AG20443 (cell line): ENCODE measurements at regions not wholly inside any gene's neighbourhood (a gene's known extent, or its start where the extent isn't known, plus 50 kb on each side); places are given as distances from the start of the nearest gene placed in this dataset.
"Not testable (repeated sequence)": the region's sequence is repeated elsewhere in the genome, so short reads cannot be mapped to it uniquely, and the experiment has no call there.

Experiments
- DNase-seq: peaks from one replicate; pipeline ENCODE4 v3.0.0; 2012; ENCODE audit warnings: low spot score, mixed read lengths

GRCh38 chr2:128414946-128415778 lies 96.5 kb upstream of the HS6ST1 start:
- no peak for DNase-seq

GRCh38 chr2:128415779-128416061 lies 97.1 kb upstream of the HS6ST1 start:
- no peak for DNase-seq

GRCh38 chr2:128416109-128416785 lies 97.6 kb upstream of the HS6ST1 start:
- no peak for DNase-seq

- no peak for DNase-seq
These were observed 98.1 kb upstream of the HS6ST1 start for GRCh38 chr2:128416806-128417205.

- DNase-seq = not testable (repeated sequence)
These were observed 98.6 kb upstream of the HS6ST1 start for GRCh38 chr2:128417264-128417663.

- no peak for DNase-seq
These were observed 101.5 kb upstream of the HS6ST1 start for GRCh38 chr2:128420131-128420530.

GRCh38 chr2:128420776-128421175 lies 102.1 kb upstream of the HS6ST1 start:
- no peak for DNase-seq

- DNase-seq = no peak
These were observed 102.6 kb upstream of the HS6ST1 start for GRCh38 chr2:128421286-128421685.

GRCh38 chr2:128421861-128422311 lies 103.2 kb upstream of the HS6ST1 start:
- DNase-seq = no peak

GRCh38 chr2:128422571-128422970 lies 103.9 kb upstream of the HS6ST1 start:
- DNase-seq = peak; percentile 90

GRCh38 chr2:128423788-128424165 lies 105.1 kb upstream of the HS6ST1 start:
- DNase-seq = no peak

GRCh38 chr2:128424406-128425171 lies 105.9 kb upstream of the HS6ST1 start:
- DNase-seq = peak; percentile 52

GRCh38 chr2:128425216-128425615 lies 106.5 kb upstream of the HS6ST1 start:
- DNase-seq = no peak

GRCh38 chr2:128425731-128426620 lies 107.3 kb upstream of the HS6ST1 start:
- no peak for DNase-seq

GRCh38 chr2:128427413-128427755 lies 108.7 kb upstream of the HS6ST1 start:
- DNase-seq = no peak

- no peak for DNase-seq
These were observed 109.7 kb upstream of the HS6ST1 start for GRCh38 chr2:128428415-128428814.

GRCh38 chr2:128432423-128432822 lies 113.8 kb upstream of the HS6ST1 start:
- no peak for DNase-seq

GRCh38 chr2:128433911-128434550 lies 115.4 kb upstream of the HS6ST1 start:
- DNase-seq = no peak

GRCh38 chr2:128435576-128436478 lies 117.2 kb upstream of the HS6ST1 start:
- no peak for DNase-seq

GRCh38 chr2:128436479-128437203 lies 118.0 kb upstream of the HS6ST1 start:
- peak; percentile 45 for DNase-seq
